Stimulated activated CD4-positive, alpha-beta T cell treated with anti-CD3 and anti-CD28 coated beads, Interleukin-12 subunit alpha, Interleukin-12 subunit beta, amount 100 ng/mL, for 48 hours (primary cell): ENCODE measurements at regions not wholly inside any gene's neighbourhood (a gene's known extent, or its start where the extent isn't known, plus 50 kb on each side); places are given as distances from the start of the nearest gene placed in this dataset.
"Not testable (repeated sequence)": the region's sequence is repeated elsewhere in the genome, so short reads cannot be mapped to it uniquely, and the experiment has no call there.

Experiments used
- DNase-seq, 3 donors: peaks; one replicate each; pipeline ENCODE4 v3.0.0-alpha.2; 2020; ENCODE audit warnings: low read depth in 2 of 3, low spot score in 1 of 3

- DNase-seq, result no peak
These were observed 264.0 kb downstream of the INHBA start for GRCh38 chr7:41438705-41439514.

GRCh38 chr7:41437257-41438196 is 265.4 kb downstream of the INHBA start:
- DNase-seq, result no peak

GRCh38 chr7:41436139-41436538 is 266.8 kb downstream of the INHBA start:
- no peak for DNase-seq

GRCh38 chr7:41435020-41435419 is 267.9 kb downstream of the INHBA start:
- not testable (repeated sequence) for DNase-seq

GRCh38 chr7:41431671-41432070 is 271.2 kb downstream of the INHBA start:
- DNase-seq, result no peak

GRCh38 chr7:41428381-41428780 is 274.5 kb downstream of the INHBA start:
- DNase-seq, result no peak

- DNase-seq, result no peak
These were observed 277.0 kb downstream of the INHBA start for GRCh38 chr7:41425926-41426325.

GRCh38 chr7:41421056-41421455 is 281.8 kb downstream of the INHBA start:
- DNase-seq, result no peak

GRCh38 chr7:41420421-41420820 is 282.5 kb downstream of the INHBA start:
- DNase-seq, result no peak

- no peak for DNase-seq
These were observed 284.6 kb downstream of the INHBA start for GRCh38 chr7:41418337-41418736.

- DNase-seq, result no peak
These were observed 286.7 kb downstream of the INHBA start for GRCh38 chr7:41416208-41416595.

GRCh38 chr7:41415471-41416207 is 287.3 kb downstream of the INHBA start:
- DNase-seq, result no peak

- DNase-seq, result no peak
These were observed 287.8 kb downstream of the INHBA start for GRCh38 chr7:41415051-41415450.

- DNase-seq, result no peak
These were observed 298.4 kb downstream of the INHBA start for GRCh38 chr7:41404375-41405074.

GRCh38 chr7:41403291-41403690 is 299.6 kb downstream of the INHBA start:
- DNase-seq, result no peak

- DNase-seq, result no peak
These were observed 301.1 kb downstream of the INHBA start for GRCh38 chr7:41401833-41402232.

- no peak for DNase-seq
These were observed 303.7 kb downstream of the INHBA start for GRCh38 chr7:41399171-41399570.

GRCh38 chr7:41391818-41392217 is 311.1 kb downstream of the INHBA start:
- DNase-seq, result no peak

GRCh38 chr7:41388933-41389332 is 314.0 kb downstream of the INHBA start:
- not testable (repeated sequence) for DNase-seq

- no peak for DNase-seq
These were observed 316.9 kb downstream of the INHBA start for GRCh38 chr7:41385996-41386395.

GRCh38 chr7:41384418-41384817 is 318.5 kb downstream of the INHBA start:
- DNase-seq, result no peak
